KG1 (cell line): ENCODE measurements at regions not wholly inside any gene's neighbourhood (a gene's known extent, or its start where the extent isn't known, plus 50 kb on each side); places are given as distances from the start of the nearest gene placed in this dataset.
A peak's percentile ranks its signal among the peaks of the same experiment; 100 is the strongest.

Source experiments
- DNase-seq: peaks from one replicate; lab custom pipeline; 2025; lab: John Stamatoyannopoulos, UW

DNA sequence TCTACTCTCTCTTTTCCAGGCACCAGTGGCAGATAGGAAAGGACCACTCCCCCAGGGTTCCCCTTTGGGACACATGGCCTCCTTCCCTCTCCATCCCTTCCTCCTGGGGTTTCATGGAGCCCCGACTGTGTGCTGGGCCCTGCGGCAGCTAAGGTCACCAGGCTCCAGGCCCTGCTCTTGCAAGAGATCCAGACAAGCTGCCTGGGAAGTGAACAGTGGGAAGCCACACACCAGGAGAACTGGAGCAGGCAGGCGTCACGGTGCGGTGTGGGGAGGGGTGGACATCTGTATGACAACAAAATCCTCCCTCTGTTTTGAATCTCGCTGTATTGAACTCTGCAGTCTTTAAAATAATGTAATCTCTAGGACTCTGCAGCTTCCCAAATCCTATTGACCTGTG lies 330.1 kb downstream of the UQCRFS1 start:
- no peak for DNase-seq

DNA sequence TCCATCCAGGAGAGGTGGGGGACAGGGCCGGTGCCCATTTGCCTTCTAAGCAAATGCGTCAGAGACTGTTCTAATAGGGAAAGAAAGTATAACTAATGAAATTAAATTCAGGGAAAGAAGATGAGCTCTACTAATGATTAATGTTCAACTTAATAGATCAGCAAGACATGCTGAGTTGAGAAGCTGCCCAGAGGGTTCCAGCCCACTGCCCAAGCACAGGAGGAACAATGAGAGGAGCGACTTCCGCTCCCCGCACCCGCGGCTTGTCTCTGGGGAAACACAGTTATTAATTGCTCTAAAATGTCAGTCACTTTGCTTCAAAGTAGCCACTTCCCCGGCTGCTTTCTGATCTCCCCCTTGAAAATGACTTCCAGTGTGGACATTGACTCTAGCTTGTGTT lies 331.3 kb downstream of the UQCRFS1 start:
- DNase-seq: no peak

DNA sequence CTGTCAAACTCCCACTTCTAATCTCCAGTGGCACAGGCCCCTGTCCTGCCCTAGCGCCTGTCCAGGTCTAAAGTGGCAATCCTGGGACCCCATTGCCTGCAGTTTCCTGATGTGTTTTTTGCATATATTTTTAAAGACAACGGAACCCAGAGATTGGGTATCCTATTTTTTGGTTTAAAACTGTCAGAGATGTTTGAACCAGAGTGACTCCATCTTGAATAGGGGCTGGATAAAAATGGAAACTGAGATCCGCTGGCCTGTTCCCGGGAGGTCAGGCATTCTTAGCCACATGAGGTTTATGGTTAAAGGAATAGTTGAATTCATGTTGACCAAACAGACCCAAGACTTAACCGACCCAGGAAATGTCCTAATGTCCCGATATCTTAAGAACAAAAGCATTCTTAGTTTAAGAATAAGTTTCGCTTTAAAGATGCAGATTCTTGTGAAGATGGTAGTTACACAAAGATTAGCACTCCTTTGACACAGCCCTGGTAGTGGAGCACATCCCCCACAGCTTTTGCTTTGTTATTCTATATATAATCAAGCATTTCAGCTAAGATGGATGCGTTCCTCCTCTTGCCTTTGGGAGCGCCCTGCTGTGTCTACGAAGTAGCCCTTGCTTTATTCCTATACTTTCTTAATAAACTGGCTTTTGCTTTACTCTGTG lies 332.1 kb downstream of the UQCRFS1 start:
- no peak for DNase-seq

DNA sequence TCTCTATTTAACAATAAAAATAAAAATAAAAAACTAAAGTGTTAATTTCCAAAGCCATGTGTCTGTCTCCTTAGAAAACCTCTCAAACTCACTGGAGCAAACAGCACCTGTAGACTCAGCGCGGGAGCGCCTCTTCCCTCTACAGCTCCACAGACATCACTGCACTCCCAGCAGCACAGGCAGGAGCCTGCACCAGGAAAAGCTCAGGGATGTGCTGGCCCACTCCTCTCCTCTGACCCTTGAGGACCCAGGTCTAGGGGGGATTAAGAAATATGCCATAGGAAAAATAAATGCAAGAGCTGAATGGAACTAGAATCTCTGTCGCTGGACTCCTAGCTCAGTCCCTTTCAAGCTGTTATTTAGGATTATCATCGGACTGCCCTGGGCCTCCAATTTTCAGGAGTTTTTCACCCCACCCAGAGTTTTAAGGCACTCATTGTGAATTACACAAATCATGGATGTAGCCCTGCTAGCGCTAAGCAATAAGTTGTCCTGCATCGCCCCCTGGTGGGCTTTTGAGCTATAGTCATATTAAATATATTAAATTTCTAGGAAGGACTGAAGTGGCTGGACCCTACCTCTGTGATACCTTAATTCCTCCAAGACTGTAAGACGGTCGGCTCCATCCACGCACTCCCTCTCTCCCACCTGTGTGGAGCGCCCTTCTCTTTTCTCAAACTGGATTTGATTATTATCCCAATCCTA lies 333.9 kb downstream of the UQCRFS1 start:
- peak; percentile 3 for DNase-seq

DNA sequence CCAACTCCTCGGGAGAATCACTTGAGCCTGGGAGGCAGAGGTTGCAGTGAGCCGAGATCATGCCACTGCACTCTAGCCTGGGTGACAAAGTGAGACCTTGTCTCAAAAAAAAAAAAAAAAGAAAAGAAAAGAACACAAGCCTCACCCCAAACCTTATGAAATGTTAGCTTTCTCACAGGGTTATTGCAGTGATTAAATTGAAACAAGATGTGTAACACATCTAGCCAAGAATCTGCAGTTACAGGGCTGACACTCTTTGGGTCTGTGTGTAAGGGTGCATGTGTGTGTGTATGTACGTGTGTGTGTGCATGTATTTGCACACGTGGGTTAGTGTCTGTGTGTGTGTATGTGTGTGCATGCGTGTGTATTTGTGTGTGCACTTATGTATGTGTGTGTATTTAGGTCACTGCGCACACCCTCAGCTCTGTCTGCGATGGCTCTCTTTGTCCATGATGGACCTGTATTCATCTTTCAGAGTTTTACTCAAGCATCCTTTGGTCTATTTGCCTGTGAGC lies 336.3 kb downstream of the UQCRFS1 start:
- no peak for DNase-seq

DNA sequence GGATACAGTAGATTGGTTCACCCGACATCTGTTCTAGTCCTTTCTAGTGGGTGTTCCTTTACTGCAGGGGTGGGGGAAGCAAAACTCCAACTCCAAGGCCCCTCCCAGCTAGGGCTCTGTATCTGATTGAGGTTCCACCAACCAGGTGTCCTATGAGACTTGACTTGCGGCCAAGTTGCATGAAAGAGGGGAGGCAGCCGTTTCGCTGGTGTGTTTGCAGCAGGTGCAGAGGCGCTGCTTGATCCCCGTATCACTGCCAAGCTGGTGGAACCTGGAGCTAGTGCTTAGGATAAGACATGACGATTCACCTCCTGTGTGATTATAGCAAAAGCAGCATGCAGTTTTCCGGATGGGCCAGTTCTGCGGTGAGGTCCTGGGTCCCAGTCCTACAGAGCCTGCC lies 338.2 kb downstream of the UQCRFS1 start:
- DNase-seq: no peak

DNA sequence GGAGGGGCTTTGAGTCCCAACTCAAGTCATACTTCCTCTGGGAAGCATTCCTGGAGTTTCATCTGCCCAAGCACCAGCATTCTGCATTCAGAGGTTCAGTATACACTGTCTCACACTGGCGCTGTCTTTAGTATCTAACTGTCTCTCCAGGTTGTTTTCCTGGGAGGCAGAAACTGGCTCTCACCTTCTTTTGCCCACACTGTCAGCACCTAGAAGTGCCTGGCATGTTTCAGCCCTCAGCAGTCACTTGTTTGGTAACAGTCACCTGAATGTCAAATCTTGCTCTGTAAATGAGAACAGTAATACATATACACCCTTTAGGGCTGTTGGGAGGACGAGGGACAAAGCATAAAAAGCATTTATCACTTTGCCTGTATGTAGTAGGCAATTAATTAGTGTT lies 339.6 kb downstream of the UQCRFS1 start:
- DNase-seq: no peak

DNA sequence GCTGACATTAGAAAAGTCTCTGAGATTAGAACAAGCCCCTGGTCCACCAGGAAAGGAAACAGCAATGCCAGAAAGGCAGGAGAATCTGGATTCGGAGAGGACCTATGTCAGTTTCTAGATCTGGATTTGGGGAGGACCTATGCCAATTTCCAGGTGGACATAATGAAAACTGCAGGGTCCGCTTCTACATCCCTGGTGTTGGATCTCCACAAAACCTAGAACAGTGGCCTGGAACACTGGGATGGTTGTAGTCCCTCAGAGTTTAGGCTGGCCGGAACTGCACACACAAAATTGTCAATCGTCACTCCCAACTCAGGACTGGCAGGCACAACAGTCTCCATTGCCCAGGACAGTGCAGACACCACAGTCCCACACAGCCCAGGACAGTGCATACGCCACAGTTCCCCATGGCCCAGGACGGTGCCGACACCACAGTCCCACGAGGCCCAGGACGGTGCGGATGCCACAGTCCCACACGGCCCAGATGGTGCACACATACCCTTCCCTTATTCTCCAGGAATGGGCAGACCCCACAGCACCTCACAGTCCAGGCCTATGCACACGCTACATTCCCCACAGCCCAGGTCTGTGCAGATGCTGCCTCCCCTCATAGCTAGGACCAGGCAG lies 341.7 kb downstream of the UQCRFS1 start:
- no peak for DNase-seq

DNA sequence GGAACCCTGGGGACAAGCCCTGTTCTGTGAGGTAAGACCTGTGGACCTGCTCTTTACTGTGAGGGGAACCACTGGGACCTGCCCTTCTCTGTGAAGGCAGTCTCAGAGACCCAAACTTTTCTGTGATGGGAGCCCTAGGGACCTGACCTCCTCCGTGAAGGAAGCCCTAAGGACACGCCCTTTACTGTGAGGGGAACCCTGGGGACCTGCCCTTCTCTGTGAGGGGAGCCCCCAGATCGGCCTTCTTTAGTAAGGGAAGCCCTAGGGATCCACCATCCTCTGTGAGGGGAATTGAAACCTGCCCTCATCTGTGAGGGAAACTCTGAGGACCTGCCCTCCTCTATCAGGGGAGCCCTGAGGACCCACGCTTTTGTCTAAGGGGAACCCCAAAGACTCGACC lies 343.5 kb downstream of the UQCRFS1 start:
- DNase-seq: no peak

DNA sequence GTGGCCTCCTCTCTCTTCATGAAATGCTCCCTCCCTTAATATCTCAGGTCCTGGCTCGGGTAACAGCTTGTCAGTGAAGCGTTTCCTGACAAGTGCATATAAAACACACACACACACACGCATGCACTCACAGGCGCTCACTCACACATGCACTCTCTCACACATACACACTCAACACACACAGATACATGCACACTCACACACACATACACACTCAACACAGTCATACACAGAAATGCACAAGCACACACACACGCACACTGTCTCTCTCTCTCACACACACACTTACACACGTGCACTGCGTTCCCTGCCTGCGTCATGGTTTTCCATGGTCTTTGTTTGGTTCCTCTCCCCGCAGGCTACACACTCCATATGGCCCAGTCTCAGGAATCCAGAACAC lies 344.1 kb downstream of the UQCRFS1 start:
- DNase-seq: no peak

DNA sequence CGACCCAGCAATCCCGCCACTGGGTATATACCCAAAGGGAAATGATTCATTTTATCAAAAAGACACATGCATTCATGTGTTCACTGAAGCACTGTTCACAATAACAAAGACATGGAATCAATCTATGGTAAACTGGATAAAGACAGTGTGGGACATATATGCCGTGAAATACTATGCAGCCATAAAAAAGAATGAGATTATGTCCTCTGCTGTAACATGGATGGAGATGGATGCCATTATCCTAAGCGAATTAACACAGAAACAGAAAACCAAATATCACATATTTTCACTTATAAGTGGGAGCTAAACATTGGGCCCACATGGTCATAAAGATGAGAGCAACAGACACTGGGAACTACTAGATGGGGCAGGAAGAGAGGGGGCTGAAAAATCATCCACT lies 345.0 kb downstream of the UQCRFS1 start:
- DNase-seq: no peak

DNA sequence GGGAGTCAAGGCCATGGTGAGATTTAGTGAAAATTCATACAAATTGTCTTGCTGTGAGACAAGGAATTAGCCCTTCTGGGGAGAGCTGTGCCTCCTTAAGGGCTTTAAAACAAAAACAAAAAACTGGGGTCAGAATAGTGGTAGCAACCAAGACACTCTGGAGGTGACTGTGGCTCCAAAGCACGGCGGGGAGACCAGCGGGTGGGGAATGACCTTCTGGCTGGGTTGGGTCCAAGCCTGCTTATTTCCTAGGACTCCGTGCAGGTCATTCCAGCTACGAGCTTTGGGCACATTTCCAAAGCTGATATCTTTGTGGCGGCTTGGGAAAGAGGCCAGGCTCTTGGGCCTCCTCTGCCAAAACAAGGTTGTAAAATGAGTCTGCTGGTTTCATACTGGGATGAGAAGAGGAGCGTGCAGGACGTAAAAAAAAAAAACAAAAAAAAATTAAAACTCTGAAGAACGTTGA lies 348.3 kb downstream of the UQCRFS1 start:
- DNase-seq: no peak

DNA sequence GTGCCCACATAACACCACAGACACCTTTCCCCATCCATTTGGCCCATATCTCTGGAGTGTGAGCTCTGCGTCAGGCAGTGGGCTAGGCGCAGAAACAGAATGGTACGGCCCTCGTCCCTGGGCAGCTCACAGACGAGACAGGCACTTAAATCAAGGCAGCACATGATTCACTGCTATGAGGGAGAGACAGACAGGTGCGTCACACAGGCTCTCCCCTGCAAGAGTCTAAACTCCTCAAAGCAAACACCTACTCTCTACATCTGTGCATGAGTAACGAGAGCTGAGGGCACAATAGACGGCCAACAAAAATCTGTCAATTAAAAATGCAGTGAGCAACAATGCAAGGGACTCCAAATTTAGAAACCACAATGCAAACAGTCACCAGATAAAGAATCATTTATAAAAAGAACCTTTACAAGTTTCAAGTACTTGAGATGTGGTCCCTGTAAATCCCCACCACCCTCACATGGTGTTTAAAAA lies 348.9 kb downstream of the UQCRFS1 start:
- DNase-seq: no peak

DNA sequence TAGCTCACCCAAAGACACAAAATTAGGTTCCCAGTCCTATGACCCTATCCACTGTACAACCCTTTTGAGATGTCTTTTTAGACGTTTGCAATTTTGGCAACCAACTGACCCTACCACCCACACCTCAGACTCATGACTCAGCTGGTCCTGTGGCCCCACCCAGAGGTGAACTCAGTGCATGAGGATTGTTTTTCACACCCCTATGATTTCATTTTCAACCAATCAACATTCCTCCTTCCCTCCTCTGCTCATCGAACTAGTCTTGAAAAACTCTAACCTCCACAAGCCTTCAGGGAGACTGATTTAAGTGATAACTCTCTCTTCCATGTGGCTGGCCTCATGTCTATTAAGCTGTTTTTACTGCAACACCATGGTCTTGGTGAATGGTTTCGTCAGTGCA lies 350.7 kb downstream of the UQCRFS1 start:
- no peak for DNase-seq

DNA sequence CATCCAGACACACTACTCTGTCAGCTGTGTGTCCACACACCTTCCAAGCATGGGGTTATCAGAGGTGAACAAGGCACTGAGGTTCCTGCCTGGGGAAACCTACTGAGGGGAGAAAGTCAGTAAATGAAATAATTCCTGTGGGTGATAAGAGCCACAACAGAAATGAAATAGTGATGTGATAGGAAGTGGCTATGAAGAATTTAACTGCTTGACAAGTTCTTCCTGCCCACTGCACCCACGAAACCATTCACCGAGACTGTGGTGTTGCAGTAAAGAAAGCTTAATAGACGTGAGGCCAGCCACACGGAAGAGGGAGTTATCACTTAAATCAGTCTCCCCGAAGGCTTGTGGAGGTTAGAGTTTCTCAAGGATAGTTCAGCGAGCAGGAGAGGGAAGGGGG lies 353.1 kb downstream of the UQCRFS1 start:
- no peak for DNase-seq

DNA sequence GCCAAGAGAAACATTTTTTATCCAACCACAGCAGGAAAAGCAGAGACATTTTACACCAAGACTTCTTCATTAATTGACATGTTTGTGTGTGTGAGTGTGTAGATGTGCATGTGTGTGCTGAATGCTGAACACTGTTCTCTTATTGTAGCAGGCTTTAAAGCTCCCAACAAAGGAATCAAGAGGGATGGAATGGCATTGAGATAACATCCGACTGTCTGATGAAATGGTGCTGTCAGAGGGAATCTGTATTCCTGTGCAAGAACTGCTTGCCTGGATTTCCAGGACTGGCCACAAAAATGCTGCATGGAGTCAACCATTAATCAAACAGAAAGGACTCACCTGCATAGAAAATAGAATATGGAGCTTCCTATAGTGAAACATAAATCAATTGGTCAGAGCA lies 354.0 kb downstream of the UQCRFS1 start:
- no peak for DNase-seq

DNA sequence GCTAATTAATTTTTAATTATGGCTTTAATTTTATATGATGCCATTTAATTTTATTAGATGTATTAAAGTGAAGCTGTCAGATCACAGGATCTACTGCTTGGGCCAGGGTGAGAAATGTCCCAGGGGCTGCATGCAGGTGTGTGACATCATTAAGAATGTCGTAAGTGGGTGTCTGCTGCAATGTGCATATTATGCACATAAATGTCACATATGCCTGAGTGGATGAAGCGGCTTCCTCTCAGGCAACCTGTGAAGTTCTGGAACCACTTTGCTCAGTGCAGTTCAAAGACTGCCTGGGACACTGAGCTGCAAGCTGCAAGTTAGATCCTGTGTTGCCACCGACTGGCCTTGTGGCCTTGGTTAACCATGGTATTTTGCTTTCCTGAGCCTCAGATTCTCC lies 355.0 kb downstream of the UQCRFS1 start:
- no peak for DNase-seq

DNA sequence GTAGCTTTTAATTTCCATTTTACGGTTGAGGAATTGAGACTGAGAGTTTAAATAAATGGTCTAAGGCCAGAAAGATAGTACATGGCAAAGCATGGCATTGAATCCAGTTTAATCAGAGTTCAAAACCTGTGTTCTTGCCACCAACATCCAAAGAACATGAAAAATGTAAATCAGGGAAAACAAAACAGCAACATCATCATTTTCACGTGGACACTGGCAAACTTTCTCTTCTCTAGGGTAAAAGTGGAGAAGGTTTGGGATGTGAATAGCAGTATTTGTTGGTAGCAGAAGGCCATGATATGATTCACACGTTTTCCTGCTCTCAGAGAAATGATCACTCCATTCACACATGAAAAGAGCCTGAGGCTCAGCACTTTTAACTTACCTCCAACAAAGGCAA lies 357.7 kb downstream of the UQCRFS1 start:
- no peak for DNase-seq

DNA sequence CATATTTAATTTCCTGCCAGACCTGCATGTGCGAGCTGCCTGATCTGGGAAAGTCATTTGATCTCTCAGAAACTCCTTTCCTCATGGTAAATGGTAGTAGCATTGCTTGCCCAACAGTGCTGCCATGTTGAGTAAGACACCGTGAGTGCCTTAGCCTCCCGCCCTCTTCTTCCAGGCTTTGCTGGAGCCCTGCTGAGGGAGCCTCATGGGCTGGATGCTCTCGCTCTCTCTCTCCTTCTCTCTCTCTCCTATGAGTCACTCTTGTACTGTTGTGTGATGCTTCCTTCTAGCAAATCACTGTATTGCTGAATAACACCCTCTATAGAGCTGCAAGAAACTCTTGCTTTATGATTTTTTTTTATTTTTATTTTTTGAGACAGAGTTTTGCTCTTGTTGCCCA lies 365.5 kb downstream of the UQCRFS1 start:
- DNase-seq: no peak

DNA sequence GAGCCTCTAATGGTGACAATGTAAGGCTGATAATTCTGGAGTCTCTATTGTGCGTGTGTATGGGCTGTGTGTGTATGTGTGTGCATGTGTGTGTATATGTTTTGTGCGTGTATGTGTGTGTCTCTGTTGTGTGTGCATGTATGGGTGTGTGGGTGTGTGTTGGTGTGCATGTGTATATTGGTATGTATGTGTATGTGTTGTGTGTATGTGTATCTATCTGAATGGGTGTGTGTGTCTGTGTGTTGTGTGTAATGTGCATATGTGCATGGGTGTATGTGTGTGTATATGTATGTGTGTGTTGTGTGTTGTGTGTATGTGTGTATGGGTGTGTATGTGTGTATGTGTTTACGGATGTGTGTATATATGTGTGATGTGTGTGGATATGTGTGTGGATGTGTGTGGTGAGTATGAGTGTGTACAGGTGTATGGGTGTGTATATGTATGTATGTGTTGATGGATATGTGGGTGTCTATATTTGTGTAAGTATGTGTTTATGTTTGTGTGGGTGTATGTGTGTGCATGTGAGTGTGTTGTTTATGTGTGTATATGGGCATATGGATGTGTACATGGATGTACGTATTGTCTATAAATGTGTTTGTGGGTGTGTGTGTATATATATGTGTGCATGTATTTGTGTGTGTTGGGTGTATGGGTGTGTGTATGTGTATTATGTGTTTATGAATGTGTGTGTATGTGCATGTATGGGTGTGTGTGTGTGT lies 366.7 kb downstream of the UQCRFS1 start:
- no peak for DNase-seq

DNA sequence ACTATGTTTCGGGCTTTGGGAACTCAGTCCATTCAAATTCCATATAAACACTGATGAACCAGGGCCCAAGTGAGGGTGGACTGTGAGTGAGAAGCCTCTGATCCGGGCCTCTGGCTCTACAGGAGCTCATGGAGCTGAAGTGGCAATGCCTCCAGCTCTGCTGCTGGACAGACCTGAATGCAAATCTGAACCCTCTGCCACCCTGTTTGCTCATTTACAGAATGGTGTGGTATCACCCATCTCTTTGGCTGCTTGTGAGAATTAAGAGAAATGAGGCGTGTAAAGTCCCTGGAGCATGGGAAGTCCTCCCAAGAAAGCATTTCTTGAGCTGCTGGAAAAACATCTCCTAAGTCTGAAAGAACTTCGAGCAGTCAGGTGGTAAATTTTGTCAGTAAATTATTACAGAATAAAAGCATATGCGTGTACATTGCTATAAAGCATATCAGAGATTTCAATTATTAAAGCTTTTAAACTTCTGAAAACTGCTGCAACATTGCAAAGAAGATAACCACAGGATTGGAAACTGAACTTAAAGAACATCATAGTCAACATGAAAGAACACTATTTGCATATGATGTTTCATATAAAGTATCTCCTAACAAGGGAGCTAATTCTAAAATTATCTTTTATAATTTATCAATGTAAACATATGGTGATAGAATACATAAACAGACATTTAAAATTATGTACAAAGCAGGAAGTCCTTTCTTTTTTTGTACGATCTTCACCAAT lies 369.0 kb downstream of the UQCRFS1 start:
- no peak for DNase-seq

DNA sequence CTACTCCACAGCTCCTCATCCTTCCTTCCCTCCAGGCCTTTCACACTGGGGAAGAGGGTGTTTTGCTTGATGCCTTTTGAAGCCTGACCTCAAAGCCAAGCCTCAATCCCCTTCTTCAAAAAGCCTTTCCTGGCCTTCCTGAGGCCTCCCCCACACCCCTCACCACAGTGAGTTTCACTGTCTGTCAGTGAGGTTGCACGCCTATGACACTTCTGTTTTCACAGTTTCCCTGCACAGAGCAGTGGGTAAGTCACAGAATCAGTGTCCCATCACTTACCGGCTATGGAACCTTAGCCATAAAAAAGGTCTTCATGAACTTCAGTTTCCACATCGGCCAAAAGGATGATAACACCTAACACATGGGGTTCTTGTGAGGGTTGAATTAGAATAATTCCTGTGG lies 371.4 kb downstream of the UQCRFS1 start:
- no peak for DNase-seq
